ENCODE measurements at regions not wholly inside any gene's neighbourhood (a gene's known extent, or its start where the extent isn't known, plus 50 kb on each side); places are given as distances from the start of the nearest gene placed in this dataset.

DNA sequence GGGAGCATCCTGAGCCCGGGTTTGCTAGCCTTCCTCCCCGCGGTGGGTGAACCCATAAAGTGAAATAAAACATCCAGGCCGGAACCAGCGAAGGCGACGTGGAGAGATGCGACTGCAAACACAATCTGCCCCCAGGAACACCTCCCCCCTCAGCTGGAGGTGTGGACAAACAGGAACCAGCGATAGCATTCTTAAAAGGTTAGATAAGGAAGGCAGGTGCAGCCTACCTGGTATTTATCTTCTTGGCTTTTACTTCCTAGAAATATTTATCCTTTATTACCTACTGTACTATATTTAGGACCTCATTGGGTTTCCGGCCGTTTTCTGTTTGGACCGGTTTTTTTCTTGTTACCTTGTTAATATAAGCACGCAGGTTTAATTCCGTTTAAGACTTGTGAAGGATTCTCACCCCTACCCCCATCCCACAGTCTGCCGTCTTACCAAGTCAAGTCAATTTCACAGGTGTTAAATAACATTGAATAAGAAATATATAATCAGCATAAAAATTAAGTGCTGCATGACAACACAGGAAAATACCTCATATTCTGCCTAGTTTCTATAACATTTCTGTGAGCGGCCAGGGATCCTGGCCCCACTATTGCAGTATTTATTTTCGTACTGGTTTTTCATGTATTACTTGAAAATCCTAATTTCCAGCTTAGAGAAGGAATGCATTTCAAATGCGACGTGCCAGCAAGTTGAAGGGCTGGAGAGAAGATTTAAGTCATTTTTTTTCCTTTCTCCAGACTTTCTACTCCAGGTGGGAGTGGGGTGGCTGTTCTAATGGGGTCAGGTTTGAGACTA, 224.0 kb upstream of the ID2 start:
- Histone ChIP-seq H3K9me3 (no peaks in the 10 kb centered on the region), H3K27me3 (peaks cover 12% of the 10 kb centered on the region), H3K4me1 (peaks cover 0 to 20% (median 13%) of the 10 kb centered on the region in 4 donors), H3K4me3 (peak overlapping the region in 3 of 4 donors; percentile 17 to 42 (median 19)), H3K27ac (peak overlapping the region; percentile 40 to 74 (median 67)), H3K36me3 (no peaks in the 10 kb centered on the region)
- intact Hi-C loops (cut with DNase I; ENCODE audit: low total_unique reads) = no loop called here
- DNase-seq = peak; percentile 71
- in situ Hi-C loops (cut with MboI; ENCODE audit: low pct_ligation_motif_present in 1 of 4, low pct_unique_long_range_greater_than_20kb in 1 of 4, low sequenced_read_pairs in 3 of 4) = no loop called here
- peak; percentile 30 for TF ChIP-seq EP300 (IDR thresholded peaks at IDR 0.05; ENCODE audit: low read depth)
- no peak for TF ChIP-seq CTCF (IDR thresholded peaks at IDR 0.05)
- TF ChIP-seq POLR2AphosphoS5 (IDR thresholded peaks at IDR 0.05) = peak; percentile 27 to 56 (median 55)
- TF ChIP-seq POLR2A (IDR thresholded peaks at IDR 0.05) = no peak
- 40 to 48% methylated on average over 18 to 19 of the region's 19 CpGs for WGBS, 2 donors (ENCODE audit: low coverage in 1 of 2)

DNA sequence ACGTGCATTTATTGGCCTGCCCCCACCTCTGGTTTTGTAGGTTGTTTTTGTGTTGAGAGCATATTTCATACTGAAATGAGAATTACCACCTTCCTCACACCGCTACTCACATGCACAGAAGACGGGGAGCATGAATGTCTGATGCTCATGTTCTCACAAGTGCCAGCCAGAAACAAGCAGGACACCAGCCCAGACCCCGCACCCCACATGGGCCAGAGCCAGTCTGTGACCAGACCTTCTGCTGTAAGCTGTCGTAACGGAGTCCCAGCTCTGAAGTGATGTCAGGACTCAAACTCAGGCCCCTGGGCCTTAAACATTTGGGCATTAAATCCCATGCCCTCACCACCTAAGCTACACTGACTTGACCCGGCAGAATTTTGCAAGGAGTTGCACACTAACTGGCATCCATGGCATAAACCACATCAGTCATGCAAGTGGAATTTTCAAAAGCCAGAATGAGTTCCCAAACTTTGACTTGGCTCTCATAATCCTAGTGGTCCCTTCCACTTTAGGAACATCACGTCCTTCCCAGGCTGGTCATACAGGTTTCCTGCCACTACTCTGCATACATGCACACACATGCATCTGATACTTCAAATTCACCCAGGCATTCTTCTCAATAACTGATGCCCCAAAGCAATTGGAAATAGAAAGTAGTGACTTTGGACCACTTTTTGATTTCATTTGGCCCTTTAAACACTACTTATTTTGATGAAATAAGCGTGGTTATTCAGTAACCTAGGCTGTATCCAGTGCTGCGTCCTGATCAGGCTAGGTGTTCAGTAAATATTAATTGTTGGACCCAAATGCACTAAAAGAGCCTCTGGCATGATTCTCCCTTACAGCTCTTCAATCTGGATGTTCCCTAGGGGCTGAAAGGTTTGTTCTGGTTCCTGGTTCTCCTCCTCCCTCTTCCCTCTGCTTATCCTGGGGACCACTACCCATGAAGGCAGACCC, 223.1 kb upstream of the ID2 start:
- intact Hi-C loops (cut with DNase I; ENCODE audit: low total_unique reads) (no loop called here), in situ Hi-C loops (cut with MboI; ENCODE audit: low pct_ligation_motif_present in 1 of 4, low pct_unique_long_range_greater_than_20kb in 1 of 4, low sequenced_read_pairs in 3 of 4) (no loop called here)
- Histone ChIP-seq H3K27ac (peak overlapping the region in 3 of 4 donors; percentile 64 to 74 (median 70)), H3K4me1 (peaks cover 0 to 17% (median 10%) of the 10 kb centered on the region in 4 donors), H3K36me3 (no peaks in the 10 kb centered on the region), H3K9me3 (no peaks in the 10 kb centered on the region), H3K4me3 (no peak overlapping the region), H3K27me3 (peaks cover 12% of the 10 kb centered on the region)
- WGBS, 2 donors (ENCODE audit: low coverage in 1 of 2) = 89% methylated on average over 3 to 9 of the region's 10 CpGs
- no peak for DNase-seq
- TF ChIP-seq CTCF (IDR thresholded peaks at IDR 0.05) (no peak), POLR2A (IDR thresholded peaks at IDR 0.05) (no peak), POLR2AphosphoS5 (IDR thresholded peaks at IDR 0.05) (no peak), EP300 (IDR thresholded peaks at IDR 0.05; ENCODE audit: low read depth) (no peak)

- intact Hi-C loops (cut with DNase I; ENCODE audit: low total_unique reads) = no loop called here
- in situ Hi-C loops (cut with MboI; ENCODE audit: low pct_ligation_motif_present in 1 of 4, low pct_unique_long_range_greater_than_20kb in 1 of 4, low sequenced_read_pairs in 3 of 4) = no loop called here
- no peak for DNase-seq
Observed at GRCh38 chr2:8459474-8459873, 222.4 kb upstream of the ID2 start.

More at GRCh38 chr2:8459474-8459873, 222.4 kb upstream of the ID2 start:
- no peak overlapping the region for H3K4me3 ChIP-seq
- no peaks in the 10 kb centered on the region for H3K9me3 ChIP-seq
- peaks cover 0 to 16% (median 9%) of the 10 kb centered on the region in 4 donors for H3K4me1 ChIP-seq
- H3K27ac ChIP-seq = no peak overlapping the region
- peaks cover 12% of the 10 kb centered on the region for H3K27me3 ChIP-seq
- TF ChIP-seq EP300 (IDR thresholded peaks at IDR 0.05; ENCODE audit: low read depth) = no peak
- no peak for TF ChIP-seq CTCF (IDR thresholded peaks at IDR 0.05)
- no peak for TF ChIP-seq POLR2AphosphoS5 (IDR thresholded peaks at IDR 0.05)
- TF ChIP-seq POLR2A (IDR thresholded peaks at IDR 0.05) = no peak
- 93 to 100% methylated on average over 2 to 3 of the region's 3 CpGs for WGBS, 2 donors (ENCODE audit: low coverage in 1 of 2)
- no peaks in the 10 kb centered on the region for H3K36me3 ChIP-seq
